GM12891 (cell line): ENCODE measurements at regions not wholly inside any gene's neighbourhood (a gene's known extent, or its start where the extent isn't known, plus 50 kb on each side); places are given as distances from the start of the nearest gene placed in this dataset.

ENCODE experiments used
- DNase-seq: peaks from one replicate; pipeline ENCODE4 v3.0.0; 2011; ENCODE audit warnings: low spot score; ENCODE audit not compliant: insufficient read length
- FAIRE-seq: peaks from 2 replicates; lab custom pipeline; 2011; peaks lifted over from hg19 to GRCh38; lab: Jason Lieb, UNC
- PAX5 ChIP-seq: IDR thresholded peaks from 2 replicates; pipeline ENCODE4 v1.6.1; 2011; ENCODE audit warnings: low read length, moderate library complexity, mild to moderate bottlenecking; ENCODE audit not compliant: insufficient read depth, severe bottlenecking
- POLR2A ChIP-seq: IDR thresholded peaks from 2 replicates; pipeline ENCODE4 v1.6.1; 2011; ENCODE audit warnings: low read depth, low read length, control low read depth
- POLR2AphosphoS5 ChIP-seq: IDR thresholded peaks from 2 replicates; pipeline ENCODE4 v1.6.1; 2011; ENCODE audit warnings: low read depth, low read length, control low read depth
- POU2F2 ChIP-seq: IDR thresholded peaks from 2 replicates; pipeline ENCODE4 v1.6.1; 2011; ENCODE audit warnings: low read depth, mild to moderate bottlenecking, control low read depth, low read length, moderate library complexity
- SPI1 ChIP-seq: IDR thresholded peaks from 2 replicates; pipeline ENCODE4 v1.6.1; 2011; ENCODE audit warnings: low read depth, low read length, control low read depth
- TAF1 ChIP-seq: IDR thresholded peaks from 2 replicates; pipeline ENCODE4 v1.6.1; 2011; ENCODE audit warnings: low read depth, low read length, control low read depth

- TF ChIP-seq TAF1: no peak
- no peak for TF ChIP-seq PAX5
- TF ChIP-seq POLR2A: no peak
- TF ChIP-seq POU2F2: no peak
- no peak for TF ChIP-seq POLR2AphosphoS5
- no peak for TF ChIP-seq SPI1
- DNase-seq (no peak), FAIRE-seq (no peak)
These were observed 297.1 kb upstream of the C9orf72 start for GRCh38 chr9:27870404-27870803.

GRCh38 chr9:27880156-27880555 is 306.9 kb upstream of the C9orf72 start:
- FAIRE-seq: no peak
- TF ChIP-seq PAX5: no peak
- TF ChIP-seq POU2F2: no peak
- TF ChIP-seq SPI1: no peak
- TF ChIP-seq TAF1: no peak
- TF ChIP-seq POLR2A: no peak
- no peak for TF ChIP-seq POLR2AphosphoS5
- no peak for DNase-seq

- FAIRE-seq: no peak
- no peak for DNase-seq
- TF ChIP-seq SPI1: no peak
- no peak for TF ChIP-seq POLR2A
- no peak for TF ChIP-seq TAF1
- TF ChIP-seq POU2F2: no peak
- TF ChIP-seq POLR2AphosphoS5: no peak
- TF ChIP-seq PAX5: no peak
These were observed 307.4 kb upstream of the C9orf72 start for GRCh38 chr9:27880635-27881034.

- FAIRE-seq (peak; percentile 82), DNase-seq (peak; percentile 21)
- TF ChIP-seq TAF1 (no peak), POLR2AphosphoS5 (no peak), POU2F2 (no peak), PAX5 (no peak), POLR2A (no peak), SPI1 (no peak)
These were observed 315.5 kb upstream of the C9orf72 start for GRCh38 chr9:27888661-27889295.

GRCh38 chr9:27924502-27924901 is 351.2 kb upstream of the C9orf72 start:
- DNase-seq (no peak), FAIRE-seq (no peak)
- TF ChIP-seq POLR2A: no peak
- no peak for TF ChIP-seq POU2F2
- no peak for TF ChIP-seq TAF1
- no peak for TF ChIP-seq SPI1
- TF ChIP-seq POLR2AphosphoS5: no peak
- TF ChIP-seq PAX5: no peak

- FAIRE-seq: no peak
- no peak for TF ChIP-seq PAX5
- TF ChIP-seq POU2F2: no peak
- TF ChIP-seq POLR2AphosphoS5: no peak
- TF ChIP-seq POLR2A: no peak
- TF ChIP-seq TAF1: no peak
- TF ChIP-seq SPI1: no peak
- no peak for DNase-seq
These were observed 352.5 kb upstream of the C9orf72 start for GRCh38 chr9:27925815-27926214.

- no peak for TF ChIP-seq PAX5
- TF ChIP-seq POLR2A: no peak
- no peak for TF ChIP-seq POLR2AphosphoS5
- no peak for TF ChIP-seq SPI1
- no peak for TF ChIP-seq POU2F2
- no peak for TF ChIP-seq TAF1
- FAIRE-seq (no peak), DNase-seq (no peak)
These were observed 356.6 kb upstream of the C9orf72 start for GRCh38 chr9:27929841-27930240.

GRCh38 chr9:27933210-27934025 is 360.1 kb upstream of the C9orf72 start:
- TF ChIP-seq POLR2A (no peak), PAX5 (no peak), SPI1 (no peak), TAF1 (no peak), POU2F2 (no peak), POLR2AphosphoS5 (no peak)
- DNase-seq (no peak), FAIRE-seq (no peak)

- FAIRE-seq (no peak), DNase-seq (no peak)
- TF ChIP-seq POLR2A (no peak), POU2F2 (no peak), PAX5 (no peak), POLR2AphosphoS5 (no peak), TAF1 (no peak), SPI1 (no peak)
These were observed 361.2 kb upstream of the C9orf72 start for GRCh38 chr9:27934471-27934870.
